ENCODE measurements at regions not wholly inside any gene's neighbourhood (a gene's known extent, or its start where the extent isn't known, plus 50 kb on each side); places are given as distances from the start of the nearest gene placed in this dataset.

GRCh38 chr9:75541734-75542133 lies 348.7 kb upstream of the PCSK5 start:
- TF ChIP-seq CTCF (conservative IDR thresholded peaks at IDR 0.05; ENCODE audit: low read depth, low read length) (no peak), SMC3 (IDR thresholded peaks at IDR 0.05; ENCODE audit: low read depth, low read length) (no peak), RFX5 (IDR thresholded peaks at IDR 0.05; ENCODE audit: low read depth, low read length) (no peak), RCOR1 (IDR thresholded peaks at IDR 0.05; ENCODE audit: insufficient replicate concordance, low read length) (no peak)
